Fibroblast of lung (primary cell): ENCODE measurements at regions not wholly inside any gene's neighbourhood (a gene's known extent, or its start where the extent isn't known, plus 50 kb on each side); places are given as distances from the start of the nearest gene placed in this dataset.

ENCODE experiments used
- EZH2 ChIP-seq: IDR thresholded peaks from 2 replicates; pipeline ENCODE4 v1.5.1; 2012; ENCODE audit warnings: low read length, control low read depth, mild to moderate bottlenecking; ENCODE audit errors: missing control alignments
- TF ChIP-seq, protein P1 (sequence below), 2 donors: IDR thresholded peaks in 1 of 2; conservative IDR thresholded peaks in 1 of 2; 1 replicate in 1 of 2; 2 replicates in 1 of 2; pipeline ENCODE4 v1.5.1; 2011 to 2012; ENCODE audit warnings: low read length in 2 of 2, control low read depth in 1 of 2, inconsistent platforms in 1 of 2, low read depth in 1 of 2, mild to moderate bottlenecking in 1 of 2

DNA sequence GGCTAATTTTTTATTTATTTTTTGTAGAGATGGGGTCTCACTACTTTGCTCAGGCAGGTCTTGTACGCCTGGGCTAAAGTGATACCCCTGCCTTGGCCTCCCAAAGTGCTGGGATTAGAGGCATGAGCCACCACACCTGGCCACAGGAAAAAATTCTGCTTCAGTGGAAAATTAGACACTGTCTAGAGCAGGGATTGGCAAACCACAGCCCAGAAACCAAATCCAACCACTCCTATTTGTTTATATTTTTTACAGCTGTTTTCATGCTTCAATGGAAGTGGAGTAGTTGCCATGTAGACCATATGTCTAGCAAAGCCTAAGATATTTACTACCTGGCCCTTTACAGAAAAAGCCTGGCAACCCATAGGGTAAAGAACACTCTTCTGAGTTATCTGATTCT is 123.7 kb upstream of the MRI1 start:
- TF ChIP-seq, protein P1, sequence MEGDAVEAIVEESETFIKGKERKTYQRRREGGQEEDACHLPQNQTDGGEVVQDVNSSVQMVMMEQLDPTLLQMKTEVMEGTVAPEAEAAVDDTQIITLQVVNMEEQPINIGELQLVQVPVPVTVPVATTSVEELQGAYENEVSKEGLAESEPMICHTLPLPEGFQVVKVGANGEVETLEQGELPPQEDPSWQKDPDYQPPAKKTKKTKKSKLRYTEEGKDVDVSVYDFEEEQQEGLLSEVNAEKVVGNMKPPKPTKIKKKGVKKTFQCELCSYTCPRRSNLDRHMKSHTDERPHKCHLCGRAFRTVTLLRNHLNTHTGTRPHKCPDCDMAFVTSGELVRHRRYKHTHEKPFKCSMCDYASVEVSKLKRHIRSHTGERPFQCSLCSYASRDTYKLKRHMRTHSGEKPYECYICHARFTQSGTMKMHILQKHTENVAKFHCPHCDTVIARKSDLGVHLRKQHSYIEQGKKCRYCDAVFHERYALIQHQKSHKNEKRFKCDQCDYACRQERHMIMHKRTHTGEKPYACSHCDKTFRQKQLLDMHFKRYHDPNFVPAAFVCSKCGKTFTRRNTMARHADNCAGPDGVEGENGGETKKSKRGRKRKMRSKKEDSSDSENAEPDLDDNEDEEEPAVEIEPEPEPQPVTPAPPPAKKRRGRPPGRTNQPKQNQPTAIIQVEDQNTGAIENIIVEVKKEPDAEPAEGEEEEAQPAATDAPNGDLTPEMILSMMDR (conservative IDR thresholded peaks at IDR 0.05 in 1 of 2, IDR thresholded peaks at IDR 0.05 in 1 of 2; ENCODE audit: low read depth in 1 of 2, low read length in 2 of 2) = no peak
- TF ChIP-seq EZH2 = no peak
